Muscle layer of colon (tissue), 2 donors: ENCODE measurements at regions not wholly inside any gene's neighbourhood (a gene's known extent, or its start where the extent isn't known, plus 50 kb on each side); places are given as distances from the start of the nearest gene placed in this dataset.

Source experiments
- H3K27ac ChIP-seq: one replicate; pipeline ENCODE4 v1.7.0; 2013; ENCODE audit warnings: low read depth, mild to moderate bottlenecking, low read length, moderate library complexity
- H3K27me3 ChIP-seq, 2 donors: one replicate each; pipeline ENCODE4 v1.7.0; 2013; ENCODE audit warnings: low read length in 2 of 2, mild to moderate bottlenecking in 2 of 2; ENCODE audit not compliant: insufficient read depth in 2 of 2, control insufficient read depth in 1 of 2
- H3K36me3 ChIP-seq: one replicate; pipeline ENCODE4 v1.7.0; 2013; ENCODE audit warnings: mild to moderate bottlenecking, low read length; ENCODE audit not compliant: insufficient read depth
- H3K4me1 ChIP-seq: one replicate; pipeline ENCODE4 v1.7.0; 2013; ENCODE audit warnings: mild to moderate bottlenecking, low read length; ENCODE audit not compliant: insufficient read depth
- H3K4me3 ChIP-seq, 2 donors: one replicate each; pipeline ENCODE4 v1.7.0; 2013; ENCODE audit warnings: low read length in 2 of 2, low read depth in 1 of 2, mild to moderate bottlenecking in 1 of 2, moderate library complexity in 1 of 2
- H3K9ac ChIP-seq: one replicate; pipeline ENCODE4 v1.7.0; 2013; ENCODE audit warnings: low read length
- H3K9me3 ChIP-seq: one replicate; pipeline ENCODE4 v1.7.0; 2013; ENCODE audit warnings: mild to moderate bottlenecking, low read length
- donor health status: abdominal sarcoma.
- donor health status: Adenocarcinoma of cecum.

DNA sequence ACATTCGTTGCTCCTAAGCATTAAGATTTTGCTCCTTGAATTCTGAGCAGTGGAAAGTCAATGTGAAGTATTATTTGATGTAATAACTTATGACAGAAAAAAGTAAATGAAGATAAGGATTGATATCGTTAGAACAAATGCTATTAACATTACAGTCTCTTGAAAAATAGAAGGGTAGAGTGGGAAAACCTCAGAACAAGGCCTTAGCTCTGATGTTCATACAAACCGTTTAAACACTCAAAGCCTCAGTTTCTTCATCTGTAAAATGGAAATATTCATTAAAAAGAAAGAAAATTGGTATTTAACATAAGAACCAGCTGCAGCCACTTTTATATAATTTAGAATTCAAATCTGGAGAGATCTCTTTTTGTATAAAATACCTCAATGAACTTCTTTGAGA, 250.4 kb upstream of the NCKAP5 start:
- Histone ChIP-seq H3K9me3 (no peaks in the 10 kb centered on the region), H3K4me1 (peaks cover 5% of the 10 kb centered on the region), H3K27ac (no peak overlapping the region), H3K4me3 (no peak overlapping the region), H3K27me3 (no peaks in the 10 kb centered on the region), H3K9ac (no peak overlapping the region), H3K36me3 (no peaks in the 10 kb centered on the region)

DNA sequence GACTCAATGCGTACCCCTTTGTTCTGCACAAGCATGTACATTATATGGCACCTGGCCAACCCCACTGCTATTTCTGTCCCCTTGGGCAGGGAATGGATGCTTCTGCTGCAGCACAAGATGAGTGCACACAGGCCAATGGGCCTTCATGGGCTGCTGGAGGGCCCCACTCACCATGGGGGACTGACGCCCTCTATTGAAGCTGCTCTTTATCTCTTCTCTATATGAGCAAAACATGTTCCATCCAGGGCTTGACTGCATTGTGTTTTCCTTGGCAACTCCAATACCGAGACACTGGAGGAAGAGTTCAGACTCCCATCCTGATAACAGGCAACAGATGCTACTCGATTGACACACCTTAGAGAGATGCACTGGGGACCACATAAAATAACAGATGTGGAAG, 251.6 kb upstream of the NCKAP5 start:
- Histone ChIP-seq H3K36me3 (no peaks in the 10 kb centered on the region), H3K9ac (no peak overlapping the region), H3K4me3 (no peak overlapping the region), H3K27ac (no peak overlapping the region), H3K4me1 (peaks cover 5% of the 10 kb centered on the region), H3K27me3 (no peaks in the 10 kb centered on the region), H3K9me3 (no peaks in the 10 kb centered on the region)

DNA sequence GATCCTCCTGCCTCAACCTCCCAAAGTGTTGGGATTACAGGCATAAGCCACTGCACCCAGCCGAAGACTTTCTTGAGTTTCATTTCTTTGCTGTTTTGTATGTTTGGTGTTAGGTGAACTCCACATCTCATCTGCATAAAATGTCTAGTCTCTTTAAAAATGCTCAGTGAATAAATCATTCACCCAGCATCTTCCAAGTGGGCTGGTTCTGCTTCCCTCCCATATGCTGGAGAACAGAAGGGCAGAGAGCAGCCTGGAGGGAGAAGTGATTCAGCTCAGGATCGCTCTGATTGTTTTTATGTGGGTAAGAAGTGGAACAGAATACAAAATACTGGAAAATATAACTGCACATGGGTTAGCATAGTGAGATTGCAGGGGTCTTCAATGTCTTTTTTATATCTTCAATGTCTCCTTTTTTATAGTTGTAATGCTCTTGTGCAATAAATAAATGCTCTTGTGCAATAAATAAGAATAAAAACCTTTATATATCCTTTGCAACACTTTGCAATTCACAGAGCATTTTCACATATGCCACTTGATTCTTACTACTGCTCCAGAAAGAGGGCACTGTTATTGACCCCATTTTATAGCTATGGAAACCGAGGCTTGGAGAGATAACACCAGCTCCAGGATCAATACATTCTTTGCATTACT, 253.0 kb upstream of the NCKAP5 start:
- H3K4me3 ChIP-seq = no peak overlapping the region
- peaks cover 5% of the 10 kb centered on the region for H3K4me1 ChIP-seq
- no peaks in the 10 kb centered on the region for H3K9me3 ChIP-seq
- no peaks in the 10 kb centered on the region for H3K27me3 ChIP-seq
- no peak overlapping the region for H3K9ac ChIP-seq
- no peaks in the 10 kb centered on the region for H3K36me3 ChIP-seq
- no peak overlapping the region for H3K27ac ChIP-seq

DNA sequence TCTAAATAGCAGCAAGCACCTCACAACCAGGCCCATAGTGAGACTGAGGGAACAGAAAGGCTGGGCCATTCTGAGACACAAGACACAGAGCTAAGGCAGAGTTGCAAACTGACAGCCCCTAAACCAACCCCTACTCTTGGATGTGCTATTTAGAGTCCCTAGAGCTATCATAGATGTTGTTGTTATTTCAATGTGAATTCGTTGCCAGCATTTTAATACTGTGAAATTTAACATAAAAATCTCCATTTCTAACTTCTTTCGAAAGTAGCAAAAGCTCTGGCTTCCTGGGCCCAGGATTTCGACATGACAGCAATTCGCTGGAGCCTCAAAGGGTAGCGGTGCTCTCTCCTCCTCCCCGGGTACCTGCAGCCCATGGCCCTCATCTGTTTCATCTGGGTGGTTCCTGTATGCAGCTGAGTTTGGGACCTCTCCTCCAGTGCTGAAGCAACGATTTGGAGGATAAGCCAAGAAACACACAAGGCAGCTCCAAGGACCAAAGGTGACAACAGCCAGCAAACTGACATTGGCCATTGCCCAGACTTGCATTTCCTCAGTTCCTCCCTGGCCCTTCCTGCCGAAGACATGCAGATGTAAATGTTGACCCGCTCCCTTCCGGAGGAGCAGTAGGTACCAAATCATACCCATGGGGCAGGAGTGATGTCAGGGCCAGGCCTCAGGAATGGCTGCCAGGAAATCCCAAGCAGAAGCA, 254.4 kb upstream of the NCKAP5 start:
- Histone ChIP-seq H3K4me3 (no peak overlapping the region), H3K36me3 (no peaks in the 10 kb centered on the region), H3K27me3 (no peaks in the 10 kb centered on the region), H3K9ac (no peak overlapping the region), H3K9me3 (no peaks in the 10 kb centered on the region), H3K4me1 (peaks cover 5% of the 10 kb centered on the region), H3K27ac (no peak overlapping the region)

DNA sequence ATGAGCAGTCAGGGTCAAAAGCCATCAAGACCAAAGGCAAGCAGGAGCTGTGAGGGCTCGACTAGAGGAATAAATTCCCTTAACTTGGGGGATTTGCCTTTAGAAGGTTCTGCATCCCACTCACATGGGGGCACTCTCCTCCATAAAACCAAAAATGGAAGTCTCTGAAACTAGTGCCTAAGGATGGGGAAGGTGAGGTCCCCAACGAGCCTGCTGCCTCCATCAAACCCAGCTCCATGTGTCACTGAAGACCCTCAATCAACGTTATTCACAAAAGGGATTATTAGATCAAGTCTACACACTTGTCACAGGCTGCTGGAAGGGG, 254.9 kb upstream of the NCKAP5 start:
- peaks cover 4% of the 10 kb centered on the region for H3K4me1 ChIP-seq

DNA sequence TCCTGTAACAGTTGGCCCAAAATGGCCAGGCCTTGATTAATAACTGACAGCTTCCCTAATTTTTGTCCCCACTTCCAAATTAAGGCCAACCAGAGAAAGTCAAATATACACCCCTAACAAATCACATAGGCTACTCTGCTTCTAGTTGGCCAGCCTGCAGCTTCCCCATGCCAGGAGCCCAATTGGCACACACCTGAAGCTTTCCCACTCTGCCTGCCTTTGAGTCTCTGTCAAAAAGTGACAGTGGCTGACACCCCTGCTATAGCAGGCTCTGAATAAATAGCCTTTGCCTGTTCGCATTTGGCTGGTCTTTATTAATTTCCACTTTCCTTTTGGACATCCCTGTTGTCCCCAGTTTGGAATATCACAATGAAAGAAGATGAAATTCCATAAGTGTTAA, 256.6 kb upstream of the NCKAP5 start:
- Histone ChIP-seq H3K27me3 (no peaks in the 10 kb centered on the region), H3K4me1 (no peaks in the 10 kb centered on the region), H3K4me3 (no peak overlapping the region), H3K36me3 (no peaks in the 10 kb centered on the region), H3K9ac (no peak overlapping the region), H3K27ac (no peak overlapping the region), H3K9me3 (no peaks in the 10 kb centered on the region)

More for the DNA sequence above, 254.9 kb upstream of the NCKAP5 start:
- H3K27me3 ChIP-seq = no peaks in the 10 kb centered on the region
- H3K27ac ChIP-seq = no peak overlapping the region
- H3K4me3 ChIP-seq = no peak overlapping the region
- no peaks in the 10 kb centered on the region for H3K9me3 ChIP-seq
- H3K9ac ChIP-seq = no peak overlapping the region
- H3K36me3 ChIP-seq = no peaks in the 10 kb centered on the region

DNA sequence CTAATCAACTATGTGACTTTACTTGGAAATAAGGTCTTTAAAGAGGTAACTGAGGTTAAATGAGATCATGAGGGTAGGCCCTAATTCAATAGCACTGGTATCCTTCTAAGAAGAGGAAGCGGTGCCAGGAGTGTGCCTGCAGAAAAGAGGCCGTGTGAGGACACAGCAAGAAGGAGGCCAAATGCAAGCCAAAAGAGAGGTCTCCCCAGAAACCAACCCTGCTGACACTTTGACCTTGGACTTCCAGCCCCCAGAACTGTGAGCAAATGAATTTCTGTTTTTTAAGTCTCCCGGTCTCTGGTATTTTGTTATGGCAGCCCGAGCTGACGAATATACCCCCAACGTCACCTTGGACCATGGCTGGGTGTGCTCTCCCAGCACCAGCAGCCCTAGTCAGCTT, 257.5 kb upstream of the NCKAP5 start:
- Histone ChIP-seq H3K4me1 (no peaks in the 10 kb centered on the region), H3K36me3 (no peaks in the 10 kb centered on the region), H3K9me3 (no peaks in the 10 kb centered on the region), H3K4me3 (no peak overlapping the region), H3K27ac (no peak overlapping the region), H3K27me3 (no peaks in the 10 kb centered on the region), H3K9ac (no peak overlapping the region)

DNA sequence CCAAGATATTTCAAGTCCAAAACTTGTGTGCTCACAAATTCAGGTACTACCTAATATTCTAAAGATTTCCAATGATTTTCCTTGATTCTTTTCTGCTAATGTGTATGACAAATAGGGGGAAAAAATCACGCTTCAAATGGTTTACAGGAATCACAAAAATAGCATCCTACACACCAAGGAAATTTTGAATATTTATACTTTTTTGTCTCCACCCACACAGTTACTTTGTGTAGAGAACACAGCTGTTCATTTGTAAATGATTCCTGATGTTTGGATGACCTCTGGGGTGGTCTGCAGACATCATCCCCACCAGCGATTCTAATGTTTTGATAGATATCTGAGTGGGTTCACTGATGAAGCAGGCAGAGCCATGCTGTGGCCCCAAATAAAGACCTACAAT, 260.6 kb upstream of the NCKAP5 start:
- Histone ChIP-seq H3K36me3 (no peaks in the 10 kb centered on the region), H3K4me3 (no peak overlapping the region), H3K9me3 (no peaks in the 10 kb centered on the region), H3K27me3 (no peaks in the 10 kb centered on the region), H3K27ac (no peak overlapping the region), H3K9ac (no peak overlapping the region), H3K4me1 (no peaks in the 10 kb centered on the region)

DNA sequence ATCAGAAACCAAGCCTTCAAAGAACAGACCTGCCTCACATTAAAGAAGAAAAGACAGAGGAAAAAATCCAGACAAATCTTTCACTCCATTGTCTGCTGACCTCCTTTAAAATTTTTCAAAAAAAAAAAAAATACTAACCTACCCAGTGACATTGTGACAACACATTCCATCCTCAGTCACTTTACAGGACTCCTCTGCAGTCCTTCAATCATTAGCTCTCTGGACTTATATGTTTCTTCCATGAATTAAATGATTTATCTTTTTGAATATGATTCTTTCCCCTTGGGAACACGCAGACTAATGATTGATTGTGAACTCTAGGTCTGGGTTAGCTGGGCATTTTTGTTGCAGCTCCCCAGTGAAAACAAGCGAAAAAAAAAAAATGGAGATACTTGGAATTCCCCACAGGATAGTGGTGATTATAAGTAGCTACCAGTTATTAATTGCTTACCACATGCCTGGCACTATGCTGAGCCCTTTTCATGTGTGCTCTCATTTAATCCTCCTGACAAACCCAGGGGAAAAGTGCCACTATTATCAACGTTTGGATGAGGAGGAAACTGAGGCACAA, 261.3 kb upstream of the NCKAP5 start:
- Histone ChIP-seq H3K9me3 (no peaks in the 10 kb centered on the region), H3K4me1 (no peaks in the 10 kb centered on the region), H3K27me3 (no peaks in the 10 kb centered on the region), H3K4me3 (no peak overlapping the region), H3K9ac (no peak overlapping the region), H3K36me3 (no peaks in the 10 kb centered on the region), H3K27ac (no peak overlapping the region)

DNA sequence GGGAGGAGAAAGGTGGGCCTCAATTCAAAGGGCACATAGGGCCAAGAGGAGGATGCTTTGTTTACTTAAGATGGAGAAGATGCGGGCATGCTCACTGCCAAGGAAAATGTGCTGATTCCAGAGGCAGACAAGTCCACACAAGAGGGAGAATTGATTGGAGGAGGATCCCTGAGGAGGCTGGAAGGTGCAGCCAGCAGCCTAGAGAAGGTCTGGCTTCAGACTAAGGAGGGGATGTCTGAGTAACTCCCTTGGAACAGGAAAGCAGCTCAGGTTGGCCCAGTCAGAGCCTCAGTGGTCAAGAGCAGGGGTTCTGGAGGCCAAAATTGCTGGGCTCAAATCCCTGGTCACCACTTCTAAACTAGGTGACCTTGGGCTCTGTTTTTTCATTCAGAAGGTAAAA, 265.5 kb upstream of the NCKAP5 start:
- Histone ChIP-seq H3K4me1 (no peaks in the 10 kb centered on the region), H3K27ac (no peak overlapping the region), H3K9me3 (no peaks in the 10 kb centered on the region), H3K27me3 (no peaks in the 10 kb centered on the region), H3K9ac (no peak overlapping the region), H3K4me3 (no peak overlapping the region), H3K36me3 (no peaks in the 10 kb centered on the region)

DNA sequence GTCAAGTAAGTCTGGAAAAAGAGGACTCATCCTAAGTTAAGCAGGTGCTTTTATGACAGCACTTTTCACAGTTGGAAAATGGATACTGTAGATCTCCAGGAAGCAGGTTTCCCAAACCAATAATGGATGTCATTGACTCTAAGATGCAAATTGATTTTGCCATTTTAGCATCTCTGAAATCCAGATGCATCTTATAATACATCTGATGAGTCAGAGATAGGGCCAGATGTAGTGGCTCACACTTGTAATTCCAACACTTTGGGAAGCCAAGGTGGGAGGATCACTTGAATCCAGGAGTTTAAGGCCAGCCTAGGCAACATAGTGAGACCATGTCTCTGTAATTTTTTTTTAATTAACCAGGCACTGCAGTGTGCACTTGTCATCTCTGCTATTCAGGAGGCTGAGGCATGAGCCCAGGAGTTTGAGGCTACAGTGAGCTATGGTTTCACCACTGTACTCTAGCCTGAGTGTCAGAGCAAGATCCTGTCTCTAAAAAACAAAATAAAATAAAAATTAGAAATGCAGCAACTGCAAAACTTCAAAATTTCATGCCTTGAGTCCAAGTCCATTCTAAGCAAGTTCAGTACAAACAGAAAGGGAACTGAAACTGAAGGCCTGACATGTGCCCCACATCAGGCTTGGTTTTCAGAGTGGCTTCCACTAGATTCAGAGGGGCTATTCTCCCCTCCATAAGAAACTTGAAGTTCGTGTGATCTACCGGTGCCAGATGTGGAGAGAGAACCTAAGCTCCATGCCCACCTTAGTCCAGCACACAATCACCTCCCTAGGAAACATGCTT, 267.8 kb upstream of the NCKAP5 start:
- Histone ChIP-seq H3K4me3 (no peak overlapping the region), H3K36me3 (no peaks in the 10 kb centered on the region), H3K27me3 (no peaks in the 10 kb centered on the region), H3K9me3 (no peaks in the 10 kb centered on the region), H3K9ac (no peak overlapping the region), H3K27ac (no peak overlapping the region), H3K4me1 (no peaks in the 10 kb centered on the region)
